H9 (cell line): ENCODE measurements at regions not wholly inside any gene's neighbourhood (a gene's known extent, or its start where the extent isn't known, plus 50 kb on each side); places are given as distances from the start of the nearest gene placed in this dataset.

Source experiments
- DNase-seq: peaks from one replicate; pipeline ENCODE4 v3.0.0-alpha.2; 2017
- H2AFZ ChIP-seq: one replicate; pipeline ENCODE4 v1.6.1; 2013; ENCODE audit warnings: mild to moderate bottlenecking, low read length, control low read depth, moderate library complexity
- H2AK5ac ChIP-seq: 2 replicates; pipeline ENCODE4 v1.6.1; 2013; ENCODE audit warnings: low read length, control low read depth, mixed read lengths; ENCODE audit not compliant: insufficient read length
- H2BK120ac ChIP-seq: one replicate; pipeline ENCODE4 v1.6.1; 2013; ENCODE audit warnings: low read depth, mild to moderate bottlenecking, low read length, control low read depth, inconsistent platforms; ENCODE audit not compliant: poor library complexity, severe bottlenecking
- H2BK12ac ChIP-seq: 2 replicates; pipeline ENCODE4 v1.6.1; 2013; ENCODE audit warnings: low read length, control low read depth, mixed read lengths, low read depth; ENCODE audit not compliant: insufficient read length
- H2BK15ac ChIP-seq: 2 replicates; pipeline ENCODE4 v1.6.1; 2013; ENCODE audit warnings: low read depth, low read length, control low read depth
- H2BK20ac ChIP-seq: one replicate; pipeline ENCODE4 v1.6.1; 2013; ENCODE audit warnings: low read depth, mild to moderate bottlenecking, low read length, control low read depth, inconsistent platforms; ENCODE audit not compliant: poor library complexity, severe bottlenecking
- H2BK5ac ChIP-seq: 2 replicates; pipeline ENCODE4 v1.6.1; 2013; ENCODE audit warnings: low read length, control low read depth, mixed read lengths; ENCODE audit not compliant: insufficient read length
- H3K14ac ChIP-seq: 2 replicates; pipeline ENCODE4 v1.6.1; 2013; ENCODE audit warnings: low read length, control low read depth; ENCODE audit not compliant: insufficient read depth
- H3K18ac ChIP-seq: 2 replicates; pipeline ENCODE4 v1.6.1; 2013; ENCODE audit warnings: low read depth, mild to moderate bottlenecking, mixed read lengths, low read length, control low read depth; ENCODE audit not compliant: insufficient read length
- H3K23ac ChIP-seq: 2 replicates; pipeline ENCODE4 v1.6.1; 2013; ENCODE audit warnings: low read length, control low read depth, mixed read lengths, low read depth; ENCODE audit not compliant: insufficient read length
- H3K23me2 ChIP-seq: 2 replicates; pipeline ENCODE4 v1.6.1; 2013; ENCODE audit warnings: low read depth, mild to moderate bottlenecking, mixed read lengths, low read length, control low read depth; ENCODE audit not compliant: insufficient read length, poor library complexity, severe bottlenecking
- H3K27ac ChIP-seq: 2 replicates; pipeline ENCODE4 v1.5.1; 2013; ENCODE audit warnings: low read length, control low read depth, mixed read lengths, low read depth; ENCODE audit not compliant: insufficient read length
- H3K27me3 ChIP-seq: 2 replicates; pipeline ENCODE4 v1.6.1; 2013; ENCODE audit warnings: low read length, control low read depth, inconsistent platforms; ENCODE audit not compliant: insufficient read depth
- H3K4ac ChIP-seq: 2 replicates; pipeline ENCODE4 v1.6.1; 2013; ENCODE audit warnings: low read depth, mild to moderate bottlenecking, control low read depth, inconsistent platforms, low read length, moderate library complexity
- H3K4me1 ChIP-seq: 2 replicates; pipeline ENCODE4 v1.6.1; 2013; ENCODE audit warnings: low read length, control low read depth, inconsistent platforms; ENCODE audit not compliant: insufficient read depth
- H3K4me2 ChIP-seq: 2 replicates; pipeline ENCODE4 v1.6.1; 2013; ENCODE audit warnings: low read length, control low read depth, mixed read lengths; ENCODE audit not compliant: insufficient read length, insufficient read depth
- H3K56ac ChIP-seq: 2 replicates; pipeline ENCODE4 v1.6.1; 2013; ENCODE audit warnings: low read depth, mild to moderate bottlenecking, mixed read lengths, low read length, control low read depth; ENCODE audit not compliant: insufficient read length
- H3K79me1 ChIP-seq: 2 replicates; pipeline ENCODE4 v1.6.1; 2013; ENCODE audit warnings: low read depth, mild to moderate bottlenecking, moderate library complexity, low read length, control low read depth, inconsistent platforms; ENCODE audit not compliant: insufficient read depth, poor library complexity, severe bottlenecking
- H3K79me2 ChIP-seq: 2 replicates; pipeline ENCODE4 v1.6.1; 2013; ENCODE audit warnings: low read length, control low read depth, inconsistent platforms; ENCODE audit not compliant: insufficient read depth
- H3K9ac ChIP-seq: 2 replicates; pipeline ENCODE4 v1.6.1; 2013; ENCODE audit warnings: low read length, control low read depth, mixed read lengths; ENCODE audit not compliant: insufficient read length; ENCODE audit errors: extremely low read depth
- H3K9me3 ChIP-seq: one replicate; pipeline ENCODE4 v1.6.1; 2013; ENCODE audit warnings: low read depth, low read length, inconsistent platforms; ENCODE audit not compliant: control insufficient read depth
- H3T11ph ChIP-seq: one replicate; pipeline ENCODE4 v1.6.1; 2013; ENCODE audit warnings: mild to moderate bottlenecking, low read length, control low read depth, inconsistent platforms
- H4K20me1 ChIP-seq: one replicate; pipeline ENCODE4 v1.6.1; 2013; ENCODE audit not compliant: control insufficient read depth, insufficient read length, insufficient read depth
- H4K5ac ChIP-seq: 2 replicates; pipeline ENCODE4 v1.6.1; 2013; ENCODE audit warnings: low read depth, mild to moderate bottlenecking, mixed read lengths, low read length, control low read depth; ENCODE audit not compliant: insufficient read length
- H4K8ac ChIP-seq: replicated peaks from 2 replicates; pipeline ENCODE4 v1.6.1; 2013; ENCODE audit warnings: low read length, control low read depth, mixed read lengths, low read depth; ENCODE audit not compliant: insufficient read length
- H4K91ac ChIP-seq: 2 replicates; pipeline ENCODE4 v1.6.1; 2013; ENCODE audit warnings: low read depth, mild to moderate bottlenecking, moderate library complexity, mixed read lengths, low read length, control low read depth; ENCODE audit not compliant: insufficient read length
- H3K27ac Mint-ChIP-seq, 3 experiments: 2 replicates in 2 of 3; 3 replicates in 1 of 3; pipeline ENCODE4 v1.8.0; 2020 to 2021; ENCODE audit warnings: mixed read lengths in 3 of 3, mild to moderate bottlenecking in 1 of 3, moderate library complexity in 1 of 3
- H3K27me3 Mint-ChIP-seq: 2 replicates; pipeline ENCODE4 v1.8.0; 2021; ENCODE audit warnings: low read depth, mild to moderate bottlenecking, moderate library complexity, mixed read lengths
- H3K36me3 Mint-ChIP-seq, 3 experiments: 2 replicates in 2 of 3; 3 replicates in 1 of 3; pipeline ENCODE4 v1.8.0; 2020 to 2021; ENCODE audit warnings: low read depth in 3 of 3, mixed read lengths in 3 of 3; ENCODE audit not compliant: insufficient read depth in 1 of 3
- H3K4me1 Mint-ChIP-seq, 2 experiments: 2 replicates each; pipeline ENCODE4 v1.8.0; 2020; ENCODE audit warnings: mixed read lengths in 2 of 2
- H3K4me3 Mint-ChIP-seq, 2 experiments: 2 replicates in 1 of 2; 3 replicates in 1 of 2; pipeline ENCODE4 v1.8.0; 2020 to 2021; ENCODE audit warnings: mild to moderate bottlenecking in 2 of 2, mixed read lengths in 2 of 2, moderate library complexity in 1 of 2
- H3K9me3 Mint-ChIP-seq, 2 experiments: 2 replicates in 1 of 2; 3 replicates in 1 of 2; pipeline ENCODE4 v1.8.0; 2020; ENCODE audit warnings: mild to moderate bottlenecking in 2 of 2, mixed read lengths in 2 of 2, moderate library complexity in 1 of 2
- CTCF ChIP-seq: fragments of 200-600 bp; sonication (generic); conservative IDR thresholded peaks from 3 replicates; pipeline ENCODE4 v1.8.0; 2021; ENCODE audit warnings: antibody characterized with exemption, mild to moderate bottlenecking
- WGBS: extraction: QIAGEN DNeasy Blood & Tissue Kit; methylation state at CpG from one replicate; pipeline ENCODE4 v1.1.7; 2013; ENCODE audit warnings: missing lambda C conversion rate, low lambda C conversion rate, mixed read lengths; ENCODE audit not compliant: insufficient read length; ENCODE audit errors: extremely low coverage; 5-methylcytosine and 5-hydroxymethylcytosine counted together

GRCh38 chr3:923161-923910 is 169.5 kb upstream of the CNTN6 start:
- Mint-ChIP-seq H3K4me1 (no peaks in the 10 kb centered on the region), H3K9me3 (no peaks in the 10 kb centered on the region), H3K27ac (no peak overlapping the region), H3K36me3 (no peaks in the 10 kb centered on the region), H3K4me3 (no peak overlapping the region), H3K27me3 (no peaks in the 10 kb centered on the region)
- Histone ChIP-seq H3K23ac (no peak overlapping the region), H3K4me1 (no peaks in the 10 kb centered on the region), H3K79me1 (no peaks in the 10 kb centered on the region), H3K14ac (no peak overlapping the region), H2BK15ac (no peak overlapping the region), H2BK5ac (no peak overlapping the region), H3T11ph (no peak overlapping the region), H2BK12ac (no peak overlapping the region), H3K79me2 (no peaks in the 10 kb centered on the region), H3K9me3 (no peaks in the 10 kb centered on the region), H2BK120ac (no peak overlapping the region), H3K4ac (no peak overlapping the region), H3K56ac (no peak overlapping the region), H4K20me1 (no peaks in the 10 kb centered on the region), H2AK5ac (no peak overlapping the region), H3K9ac (no peak overlapping the region), H3K23me2 (no peaks in the 10 kb centered on the region), H2BK20ac (no peak overlapping the region), H4K5ac (no peak overlapping the region), H3K27me3 (no peaks in the 10 kb centered on the region), H3K18ac (no peak overlapping the region), H4K91ac (no peak overlapping the region), H4K8ac (no peak overlapping the region), H3K27ac (no peak overlapping the region), H2AFZ (no peak overlapping the region), H3K4me2 (no peak overlapping the region)
- WGBS: no CpG with 5 or more reads among the region's 4 CpGs
- TF ChIP-seq CTCF: no peak
- DNase-seq: no peak
